HepG2 (cell line): ENCODE measurements at regions not wholly inside any gene's neighbourhood (a gene's known extent, or its start where the extent isn't known, plus 50 kb on each side); places are given as distances from the start of the nearest gene placed in this dataset.

Experiments
- ATAC-seq: fragments of 200-7000 bp; cut with Tn5 transposase; 3 replicates; pipeline ENCODE4 v1.9.1; 2020; ENCODE audit warnings: mild to moderate bottlenecking, moderate library complexity
- BruUV-seq: library from RNA; stranded (reverse); fragments of 400-500 nt; replicated peaks from 2 replicates; lab custom pipeline; 2021; lab: Mats Ljungman, UMichigan
- CTCF ChIA-PET: fragments of 300-600 bp; formaldehyde crosslinking; extraction: SDS; loops from one replicate; lab custom pipeline; 2021; ENCODE audit warnings: low total read pairs, inconsistent platforms, low intra/inter-chr PET ratio; lab: Yijun Ruan, JAX
- POLR2A ChIA-PET: fragments of 350-600 bp; sonication (Branson Sonifier 250); formaldehyde crosslinking; loops from one replicate; lab custom pipeline; 2020; ENCODE audit warnings: antibody characterized with exemption, inconsistent platforms; lab: Yijun Ruan, JAX
- DNase-seq: peaks from one replicate; pipeline ENCODE4 v3.0.0-alpha.2; 2015; ENCODE audit warnings: low spot score
- FAIRE-seq: peaks from 3 replicates; lab custom pipeline; 2011; peaks lifted over from hg19 to GRCh38; lab: Jason Lieb, UNC
- H2AFZ ChIP-seq: one replicate; pipeline ENCODE4 v1.6.1; 2011; ENCODE audit warnings: low read length, inconsistent platforms
- H3K27ac ChIP-seq: fragments of 300-600 bp; 3 replicates; pipeline ENCODE4 v1.8.0; 2011; ENCODE audit warnings: mixed run types, mild to moderate bottlenecking, mixed read lengths, low read length, inconsistent platforms; ENCODE audit not compliant: insufficient read depth; ENCODE audit errors: extremely low read length
- H3K27me3 ChIP-seq, 2 experiments: fragments of 200-600 bp in 1 of 2; 2 replicates in 1 of 2; 3 replicates in 1 of 2; pipeline versions ENCODE4 v1.6.0 to v1.8.0; 2011; ENCODE audit warnings: low read length in 2 of 2, mild to moderate bottlenecking in 2 of 2, moderate library complexity in 2 of 2, inconsistent platforms in 1 of 2; ENCODE audit not compliant: insufficient read depth in 2 of 2, control insufficient read depth in 1 of 2
- H3K36me3 ChIP-seq, 2 experiments: fragments of 200-600 bp in 1 of 2; replicated peaks in 1 of 2; 2 replicates in 1 of 2; 3 replicates in 1 of 2; pipeline versions ENCODE4 v1.5.1 to v1.8.0; 2011; ENCODE audit warnings: low read length in 2 of 2, inconsistent platforms in 1 of 2; ENCODE audit not compliant: insufficient read depth in 2 of 2, control insufficient read depth in 1 of 2
- H3K4me1 ChIP-seq: 2 replicates; pipeline ENCODE4 v1.5.1; 2012; ENCODE audit warnings: low read length, inconsistent platforms; ENCODE audit not compliant: insufficient read depth
- H3K4me2 ChIP-seq: 2 replicates; pipeline ENCODE4 v1.6.0; 2011; ENCODE audit warnings: low read depth, low read length, inconsistent platforms
- H3K4me3 ChIP-seq, 3 experiments: fragments of 200-600 bp in 1 of 3; sonication (generic), shearing (Covaris generic) in 1 of 3; replicated peaks in 1 of 3; 2 replicates each; pipeline ENCODE4 v1.5.1; 2011 to 2016; ENCODE audit warnings: low read length in 3 of 3, inconsistent platforms in 2 of 3, low read depth in 2 of 3, mild to moderate bottlenecking in 2 of 3, control low read depth in 1 of 3, mixed read lengths in 1 of 3; ENCODE audit not compliant: insufficient read depth in 1 of 3
- H3K79me2 ChIP-seq: one replicate; pipeline ENCODE4 v1.6.1; 2011; ENCODE audit warnings: low read length, inconsistent platforms; ENCODE audit not compliant: insufficient read depth
- H3K9ac ChIP-seq: 2 replicates; pipeline ENCODE4 v1.6.0; 2011; ENCODE audit warnings: mild to moderate bottlenecking, low read depth, low read length, inconsistent platforms; ENCODE audit not compliant: insufficient read depth
- H3K9me3 ChIP-seq: 2 replicates; pipeline ENCODE4 v1.5.1; 2012; ENCODE audit warnings: mild to moderate bottlenecking, low read length
- H4K20me1 ChIP-seq: 2 replicates; pipeline ENCODE4 v1.6.0; 2011; ENCODE audit warnings: inconsistent platforms, mild to moderate bottlenecking, low read length, moderate library complexity; ENCODE audit not compliant: insufficient read depth
- ADNP ChIP-seq: sonication (generic); formaldehyde crosslinking; IDR thresholded peaks from 2 replicates; pipeline ENCODE4 v1.4.0; 2020; ENCODE audit warnings: missing genetic modification reagents
- BORCS8-MEF2B ChIP-seq: sonication (generic); formaldehyde crosslinking; IDR thresholded peaks from 2 replicates; pipeline ENCODE4 v1.8.0; 2022; ENCODE audit warnings: mild to moderate bottlenecking, missing genetic modification reagents
- CBFB ChIP-seq: sonication (generic); formaldehyde crosslinking; IDR thresholded peaks from 2 replicates; pipeline ENCODE4 v1.4.0; 2020; ENCODE audit warnings: missing genetic modification reagents
- DMAP1 ChIP-seq: IDR thresholded peaks from 2 replicates; pipeline ENCODE4 v1.6.1; 2016
- ELF3 ChIP-seq: IDR thresholded peaks from 2 replicates; pipeline ENCODE4 v1.6.1; 2016; ENCODE audit warnings: missing genetic modification reagents, missing compliant biosample characterization
- FOXP4 ChIP-seq: sonication (generic); formaldehyde crosslinking; IDR thresholded peaks from 2 replicates; pipeline ENCODE4 v1.4.0; 2020; ENCODE audit warnings: missing genetic modification reagents
- JUND ChIP-seq: sonication (generic); formaldehyde crosslinking; IDR thresholded peaks from 2 replicates; pipeline ENCODE4 v1.8.0; 2022; ENCODE audit warnings: mild to moderate bottlenecking, missing genetic modification reagents
- NR2F6 ChIP-seq, 2 experiments: IDR thresholded peaks; 2 replicates each; pipeline ENCODE4 v1.6.1; 2016; ENCODE audit warnings: antibody characterized with exemption in 1 of 2, mild to moderate bottlenecking in 1 of 2
- POGZ ChIP-seq: sonication (generic); formaldehyde crosslinking; IDR thresholded peaks from 2 replicates; pipeline ENCODE4 v1.4.0; 2020; ENCODE audit warnings: mild to moderate bottlenecking, missing genetic modification reagents
- RXRB ChIP-seq: IDR thresholded peaks from 2 replicates; pipeline ENCODE4 v1.6.1; 2016; ENCODE audit warnings: borderline replicate concordance, missing genetic modification reagents, missing compliant biosample characterization
- SKI ChIP-seq: fragments of 450-650 bp; IDR thresholded peaks from one replicate; pipeline ENCODE4 v1.6.1; 2018; ENCODE audit warnings: mild to moderate bottlenecking; ENCODE audit not compliant: partially characterized antibody
- ZNF124 ChIP-seq: sonication (generic); formaldehyde crosslinking; IDR thresholded peaks from 2 replicates; pipeline ENCODE4 v1.4.0; 2020; ENCODE audit warnings: missing genetic modification reagents
- ZNF335 ChIP-seq: sonication (generic); formaldehyde crosslinking; IDR thresholded peaks from 2 replicates; pipeline ENCODE4 v1.4.0; 2020; ENCODE audit warnings: missing genetic modification reagents
- ZNF775 ChIP-seq: sonication (generic); formaldehyde crosslinking; IDR thresholded peaks from 2 replicates; pipeline ENCODE4 v1.4.0; 2020; ENCODE audit warnings: missing genetic modification reagents, mild to moderate bottlenecking, moderate library complexity, borderline replicate concordance
- WGBS: methylation state at CpG from one replicate; pipeline ENCODE4 v1.1.6; 2017; ENCODE audit warnings: low lambda C conversion rate; 5-methylcytosine and 5-hydroxymethylcytosine counted together
- in situ Hi-C: cut with HindIII; loops from 2 replicates; pipeline ENCODE4 v1.10.0; 2017; ENCODE audit warnings: low pct_unique_long_range_greater_than_20kb; ENCODE audit not compliant: extremely low pct_ligation_motif_present
- intact Hi-C: fragments of 100-400 bp; cut with micrococcal nuclease; formaldehyde crosslinking; loops from one replicate; pipeline ENCODE4 v1.10.0; 2022; ENCODE audit not compliant: unreplicated experiment
- TF ChIP-seq, protein P1 (sequence below): sonication (generic); formaldehyde crosslinking; IDR thresholded peaks from 2 replicates; pipeline ENCODE4 v1.4.0; 2020; ENCODE audit warnings: missing genetic modification reagents
- TF ChIP-seq, protein P2 (sequence below): sonication (generic); formaldehyde crosslinking; IDR thresholded peaks from 2 replicates; pipeline ENCODE4 v1.4.0; 2020; ENCODE audit warnings: missing genetic modification reagents, borderline replicate concordance
- TF ChIP-seq, protein P3 (sequence below): sonication (generic); formaldehyde crosslinking; IDR thresholded peaks from 2 replicates; pipeline ENCODE4 v1.5.0; 2020; ENCODE audit warnings: mild to moderate bottlenecking, missing genetic modification reagents, borderline replicate concordance

DNA sequence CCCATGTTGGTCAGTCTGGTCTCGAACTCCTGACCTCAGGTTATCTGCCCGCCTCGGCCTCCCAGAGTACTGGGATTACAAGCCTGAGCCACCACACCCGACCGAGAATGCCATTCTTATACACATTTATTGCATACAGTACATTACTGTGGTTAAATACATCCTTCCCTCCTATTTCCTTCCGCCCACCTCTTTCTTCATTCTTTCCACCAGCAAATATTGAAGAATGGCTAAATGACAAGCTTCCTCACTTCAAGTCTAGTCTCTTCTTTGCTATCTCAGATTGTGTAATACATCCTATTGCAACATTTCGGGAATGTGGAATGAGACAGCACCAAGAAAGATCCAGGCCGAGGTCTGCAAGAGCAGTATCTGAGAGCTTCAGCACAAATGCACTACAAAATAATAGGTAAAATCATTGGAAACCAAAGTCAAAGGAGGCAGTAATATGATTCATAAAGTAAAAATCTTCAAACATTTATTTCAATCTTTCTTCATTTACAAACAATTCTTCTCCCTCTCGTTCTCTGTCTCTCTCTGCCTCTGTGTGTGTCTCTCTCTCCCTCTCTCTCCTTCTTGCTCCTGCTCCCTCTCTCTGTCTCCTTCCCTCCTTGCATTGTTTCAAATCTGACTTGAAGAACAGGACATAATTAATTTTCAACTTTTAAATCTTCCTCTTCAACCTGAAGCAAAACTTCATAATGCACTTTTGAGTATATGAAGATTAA is 94.7 kb upstream of the TGFBR2 start:
- ATAC-seq (peak; percentile 85), DNase-seq (peak; percentile 83), FAIRE-seq (no peak)
- no peaks in the 10 kb centered on the region for H3K36me3 ChIP-seq
- H3K9me3 ChIP-seq = no peaks in the 10 kb centered on the region
- no TSS peak for BruUV-seq
- no peak overlapping the region; a peak in 1 of 6 replicates for H3K4me3 ChIP-seq
- CTCF ChIA-PET = no interaction called here
- peak overlapping the region; percentile 29; the same call in 1 of the 2 replicates for H3K4me2 ChIP-seq
- 50% methylated on average over 9 of the region's 9 CpGs for WGBS
- H4K20me1 ChIP-seq = no peaks in the 10 kb centered on the region
- POLR2A ChIA-PET = interaction anchor here (1.1 kb wide), 1 partner anchor 95 kb away, joined by 3 read pairs; the partner anchor contains the start of gene TGFBR2
- in situ Hi-C loops = no loop called here
- peak overlapping the region; percentile 21 for H2AFZ ChIP-seq
- no peaks in the 10 kb centered on the region for H3K27me3 ChIP-seq
- intact Hi-C loops = loop anchor here (5.0 kb wide), 1 partner anchor 96 kb away; the partner anchor contains the start of gene TGFBR2
- no peaks in the 10 kb centered on the region for H3K79me2 ChIP-seq
- H3K27ac ChIP-seq = peak overlapping the region; percentile 44
- H3K9ac ChIP-seq = no peak overlapping the region
- H3K4me1 ChIP-seq = peaks cover 37% of the 10 kb centered on the region
- TF ChIP-seq POGZ = peak; percentile 96
- 0 out of 2 replicates have a peak, but pooled peaks have one; percentile 73 for TF ChIP-seq ZNF124
- TF ChIP-seq NR2F6 (IDR thresholded peaks at IDR 0.05) = 0 out of 2 replicates have a peak, but pooled peaks have one; percentile 17
- TF ChIP-seq NR2F6 (CRISPR knock-in tag; IDR thresholded peaks at IDR 0.05) = peak; percentile 58
- no peak for TF ChIP-seq ZNF775 (CRISPR knock-in tag)
- TF ChIP-seq, protein P1, sequence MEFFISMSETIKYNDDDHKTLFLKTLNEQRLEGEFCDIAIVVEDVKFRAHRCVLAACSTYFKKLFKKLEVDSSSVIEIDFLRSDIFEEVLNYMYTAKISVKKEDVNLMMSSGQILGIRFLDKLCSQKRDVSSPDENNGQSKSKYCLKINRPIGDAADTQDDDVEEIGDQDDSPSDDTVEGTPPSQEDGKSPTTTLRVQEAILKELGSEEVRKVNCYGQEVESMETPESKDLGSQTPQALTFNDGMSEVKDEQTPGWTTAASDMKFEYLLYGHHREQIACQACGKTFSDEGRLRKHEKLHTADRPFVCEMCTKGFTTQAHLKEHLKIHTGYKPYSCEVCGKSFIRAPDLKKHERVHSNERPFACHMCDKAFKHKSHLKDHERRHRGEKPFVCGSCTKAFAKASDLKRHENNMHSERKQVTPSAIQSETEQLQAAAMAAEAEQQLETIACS (CRISPR knock-in tag) = no peak
- 0 out of 2 replicates have a peak, but pooled peaks have one; percentile 39 for TF ChIP-seq ZNF335 (CRISPR knock-in tag)
- TF ChIP-seq CBFB (CRISPR knock-in tag) = peak; percentile 21; the same call in 1 of the 2 replicates
- TF ChIP-seq, protein P2, sequence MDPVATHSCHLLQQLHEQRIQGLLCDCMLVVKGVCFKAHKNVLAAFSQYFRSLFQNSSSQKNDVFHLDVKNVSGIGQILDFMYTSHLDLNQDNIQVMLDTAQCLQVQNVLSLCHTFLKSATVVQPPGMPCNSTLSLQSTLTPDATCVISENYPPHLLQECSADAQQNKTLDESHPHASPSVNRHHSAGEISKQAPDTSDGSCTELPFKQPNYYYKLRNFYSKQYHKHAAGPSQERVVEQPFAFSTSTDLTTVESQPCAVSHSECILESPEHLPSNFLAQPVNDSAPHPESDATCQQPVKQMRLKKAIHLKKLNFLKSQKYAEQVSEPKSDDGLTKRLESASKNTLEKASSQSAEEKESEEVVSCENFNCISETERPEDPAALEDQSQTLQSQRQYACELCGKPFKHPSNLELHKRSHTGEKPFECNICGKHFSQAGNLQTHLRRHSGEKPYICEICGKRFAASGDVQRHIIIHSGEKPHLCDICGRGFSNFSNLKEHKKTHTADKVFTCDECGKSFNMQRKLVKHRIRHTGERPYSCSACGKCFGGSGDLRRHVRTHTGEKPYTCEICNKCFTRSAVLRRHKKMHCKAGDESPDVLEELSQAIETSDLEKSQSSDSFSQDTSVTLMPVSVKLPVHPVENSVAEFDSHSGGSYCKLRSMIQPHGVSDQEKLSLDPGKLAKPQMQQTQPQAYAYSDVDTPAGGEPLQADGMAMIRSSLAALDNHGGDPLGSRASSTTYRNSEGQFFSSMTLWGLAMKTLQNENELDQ (CRISPR knock-in tag) = no peak
- TF ChIP-seq SKI = peak; percentile 38
- TF ChIP-seq JUND (CRISPR knock-in tag) = peak; percentile 65; the same call in 1 of the 2 replicates
- peak; percentile 64 for TF ChIP-seq FOXP4 (CRISPR knock-in tag)
- peak; percentile 52; the same call in 1 of the 2 replicates for TF ChIP-seq ELF3 (CRISPR knock-in tag)
- TF ChIP-seq DMAP1 (CRISPR knock-in tag) = no peak
- TF ChIP-seq ADNP (CRISPR knock-in tag) = no peak
- TF ChIP-seq BORCS8-MEF2B (CRISPR knock-in tag) = no peak
- peak; percentile 82 for TF ChIP-seq RXRB
- TF ChIP-seq, protein P3, sequence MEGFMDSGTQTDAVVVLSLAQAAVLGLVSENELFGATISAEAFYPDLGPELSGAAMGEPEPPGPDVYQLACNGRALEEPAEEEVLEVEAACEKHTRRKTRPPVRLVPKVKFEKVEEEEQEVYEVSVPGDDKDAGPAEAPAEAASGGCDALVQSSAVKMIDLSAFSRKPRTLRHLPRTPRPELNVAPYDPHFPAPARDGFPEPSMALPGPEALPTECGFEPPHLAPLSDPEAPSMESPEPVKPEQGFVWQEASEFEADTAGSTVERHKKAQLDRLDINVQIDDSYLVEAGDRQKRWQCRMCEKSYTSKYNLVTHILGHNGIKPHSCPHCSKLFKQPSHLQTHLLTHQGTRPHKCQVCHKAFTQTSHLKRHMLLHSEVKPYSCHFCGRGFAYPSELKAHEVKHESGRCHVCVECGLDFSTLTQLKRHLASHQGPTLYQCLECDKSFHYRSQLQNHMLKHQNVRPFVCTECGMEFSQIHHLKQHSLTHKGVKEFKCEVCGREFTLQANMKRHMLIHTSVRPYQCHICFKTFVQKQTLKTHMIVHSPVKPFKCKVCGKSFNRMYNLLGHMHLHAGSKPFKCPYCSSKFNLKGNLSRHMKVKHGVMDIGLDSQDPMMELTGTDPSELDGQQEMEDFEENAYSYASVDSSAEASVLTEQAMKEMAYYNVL = peak; percentile 96
